Heart left ventricle (tissue), 13 donors: ENCODE measurements at regions not wholly inside any gene's neighbourhood (a gene's known extent, or its start where the extent isn't known, plus 50 kb on each side); places are given as distances from the start of the nearest gene placed in this dataset.

Experiments used
- CTCF ChIP-seq, 12 donors: fragments of 200-600 bp; sonication (generic) in 4 of 12; IDR thresholded peaks; one replicate each; pipeline versions ENCODE4 v1.5.0 to v1.8.0; 2018 to 2022; ENCODE audit warnings: antibody characterized with exemption in 12 of 12, mild to moderate bottlenecking in 5 of 12
- POLR2A ChIP-seq, 2 donors: fragments of 450-650 bp; IDR thresholded peaks; one replicate each; pipeline ENCODE4 v1.6.1; 2017; ENCODE audit warnings: antibody characterized with exemption in 2 of 2, mild to moderate bottlenecking in 2 of 2, moderate library complexity in 2 of 2
- donor health status: ischemic (EF 13 %, LVEDD 7.1; RV severe dilation, severe dysfunction).
- donor health status: DM: no; HTN: yes; CAD: no.
- donor health status: DM: no; HTN: no; CAD: no.
- donor health status: ischemic (EF 25% LVEDD 6.9; RV normal size, moderate dysfunction).
- donor health status: ischemic (EF 25% LVEDD 5.7; RV mildly dilated, moderate dysfunction).
- donor health status: ischemic (EF 35%, LVEDD 5.7; RV mildly dilated, moderate dysfunction).
- donor health status: nonischemic (EF 11% LVEDD 7.7; RV severe dilation, severe dysfunction).
- donor health status: DM: yes; HTN: yes; CAD: no.
- donor health status: PGD.
- donor health status: ischemic (EF 29% LVEDD 5.4; RV normal size, mild dysfunction).
- donor health status: nonischemic (EF 23%, LVEDD 6.1; RV moderate dilation, normal function).

GRCh38 chr22:22388494-22388893, 120.0 kb downstream of the ZNF280B start:
- TF ChIP-seq CTCF (IDR thresholded peaks at IDR 0.05) (no peak), POLR2A (IDR thresholded peaks at IDR 0.05) (no peak)
